Stomach (tissue), 8 donors: ENCODE measurements at regions not wholly inside any gene's neighbourhood (a gene's known extent, or its start where the extent isn't known, plus 50 kb on each side); places are given as distances from the start of the nearest gene placed in this dataset.

Source experiments
- DNase-seq, 2 donors: peaks; one replicate each; pipeline versions ENCODE4 v3.0.0 to v3.0.0-alpha.2; 2013 to 2019
- H3K27ac ChIP-seq, 5 donors: fragments of 200-600 bp in 4 of 5; sonication (generic) in 4 of 5; one replicate each; pipeline ENCODE4 v1.5.1; 2013 to 2019; ENCODE audit warnings: mild to moderate bottlenecking in 1 of 5, moderate library complexity in 1 of 5
- H3K27me3 ChIP-seq, 3 donors: fragments of 200-600 bp; sonication (generic); one replicate each; pipeline ENCODE4 v1.5.1; 2017 to 2019; ENCODE audit warnings: mixed run types in 1 of 3
- H3K36me3 ChIP-seq, 4 donors: fragments of 200-600 bp; sonication (generic); 1 replicate in 3 of 4; 2 replicates in 1 of 4; pipeline ENCODE4 v1.5.1; 2016 to 2019
- H3K4me1 ChIP-seq, 4 donors: fragments of 200-600 bp; sonication (generic); one replicate each; pipeline ENCODE4 v1.5.1; 2016 to 2019
- H3K4me3 ChIP-seq, 4 donors: fragments of 200-600 bp; sonication (generic) in 3 of 4; one replicate each; pipeline ENCODE4 v1.5.1; 2016 to 2019; ENCODE audit warnings: mild to moderate bottlenecking in 1 of 4
- H3K9me3 ChIP-seq, 4 donors: fragments of 200-600 bp; sonication (generic); one replicate each; pipeline ENCODE4 v1.5.1; 2016 to 2019
- EP300 ChIP-seq: sonication (generic); formaldehyde crosslinking; IDR thresholded peaks from one replicate; pipeline ENCODE4 v1.6.1; 2017; ENCODE audit warnings: antibody characterized with exemption
- POLR2A ChIP-seq, 4 donors: fragments of 450-650 bp; IDR thresholded peaks; one replicate each; pipeline ENCODE4 v1.6.1; 2016; ENCODE audit warnings: antibody characterized with exemption in 4 of 4, control low read depth in 2 of 4, mild to moderate bottlenecking in 1 of 4, moderate library complexity in 1 of 4
- POLR2AphosphoS5 ChIP-seq, 3 donors: sonication (generic); formaldehyde crosslinking; IDR thresholded peaks; one replicate each; pipeline ENCODE4 v1.6.1; 2016; ENCODE audit warnings: antibody characterized with exemption in 3 of 3
- WGBS, 5 donors: extraction: QIAGEN DNeasy Blood & Tissue Kit in 3 of 5; methylation state at CpG; one replicate each; pipeline versions ENCODE4 v1.1.5 to v1.1.7; 2013 to 2018; 5-methylcytosine and 5-hydroxymethylcytosine counted together
- intact Hi-C: fragments of 100-400 bp; cut with DNase I; formaldehyde crosslinking; loops from one replicate; pipeline ENCODE4 v1.15.1; 2023; ENCODE audit warnings: low total_unique reads
- TF ChIP-seq, protein P1 (sequence below), 7 experiments: fragments of 450-650 bp in 4 of 7; fragments of 200-600 bp in 3 of 7; sonication (generic) in 3 of 7; IDR thresholded peaks; one replicate each; pipeline ENCODE4 v1.5.1; 2016 to 2019; ENCODE audit warnings: antibody characterized with exemption in 7 of 7, control low read depth in 2 of 7, mild to moderate bottlenecking in 1 of 7
- donor health status: healthy with polysubstance abuse.
- donor health status: Bipolar disorder and iron deficiency.
- donor health status: healthy.

DNA sequence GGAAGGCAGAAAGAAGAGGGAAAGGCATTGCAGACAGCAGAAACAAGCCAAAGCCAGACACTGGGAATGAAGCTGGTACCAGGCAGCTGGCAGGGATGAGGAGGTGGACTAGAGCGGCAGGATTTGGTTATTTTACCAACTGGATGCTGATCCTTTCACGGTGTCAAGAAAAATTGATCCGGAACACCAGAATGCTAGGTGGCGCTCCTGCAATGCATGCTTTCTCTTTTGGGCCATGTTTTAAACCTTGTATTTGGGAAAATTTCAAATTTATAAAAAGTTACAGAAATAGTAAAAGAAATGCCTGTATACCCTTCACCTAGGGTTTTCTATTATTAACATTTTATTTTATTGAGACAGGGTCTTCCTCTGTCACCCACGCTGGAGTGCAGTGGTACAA, 224.7 kb downstream of the SOX9 start:
- DNase-seq: no peak
- no peak for TF ChIP-seq POLR2A (IDR thresholded peaks at IDR 0.05)
- TF ChIP-seq EP300: no peak
- no peak for TF ChIP-seq POLR2AphosphoS5 (IDR thresholded peaks at IDR 0.05)
- TF ChIP-seq, protein P1, sequence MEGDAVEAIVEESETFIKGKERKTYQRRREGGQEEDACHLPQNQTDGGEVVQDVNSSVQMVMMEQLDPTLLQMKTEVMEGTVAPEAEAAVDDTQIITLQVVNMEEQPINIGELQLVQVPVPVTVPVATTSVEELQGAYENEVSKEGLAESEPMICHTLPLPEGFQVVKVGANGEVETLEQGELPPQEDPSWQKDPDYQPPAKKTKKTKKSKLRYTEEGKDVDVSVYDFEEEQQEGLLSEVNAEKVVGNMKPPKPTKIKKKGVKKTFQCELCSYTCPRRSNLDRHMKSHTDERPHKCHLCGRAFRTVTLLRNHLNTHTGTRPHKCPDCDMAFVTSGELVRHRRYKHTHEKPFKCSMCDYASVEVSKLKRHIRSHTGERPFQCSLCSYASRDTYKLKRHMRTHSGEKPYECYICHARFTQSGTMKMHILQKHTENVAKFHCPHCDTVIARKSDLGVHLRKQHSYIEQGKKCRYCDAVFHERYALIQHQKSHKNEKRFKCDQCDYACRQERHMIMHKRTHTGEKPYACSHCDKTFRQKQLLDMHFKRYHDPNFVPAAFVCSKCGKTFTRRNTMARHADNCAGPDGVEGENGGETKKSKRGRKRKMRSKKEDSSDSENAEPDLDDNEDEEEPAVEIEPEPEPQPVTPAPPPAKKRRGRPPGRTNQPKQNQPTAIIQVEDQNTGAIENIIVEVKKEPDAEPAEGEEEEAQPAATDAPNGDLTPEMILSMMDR (IDR thresholded peaks at IDR 0.05): no peak
- intact Hi-C loops: no loop called here
- Histone ChIP-seq H3K4me1 (no peaks in the 10 kb centered on the region), H3K36me3 (no peaks in the 10 kb centered on the region), H3K27me3 (no peaks in the 10 kb centered on the region), H3K4me3 (no peak overlapping the region), H3K9me3 (no peaks in the 10 kb centered on the region), H3K27ac (no peak overlapping the region)
- WGBS, 5 donors: 88 to 97% (median 94%) methylated on average over 5 of the region's 5 CpGs

DNA sequence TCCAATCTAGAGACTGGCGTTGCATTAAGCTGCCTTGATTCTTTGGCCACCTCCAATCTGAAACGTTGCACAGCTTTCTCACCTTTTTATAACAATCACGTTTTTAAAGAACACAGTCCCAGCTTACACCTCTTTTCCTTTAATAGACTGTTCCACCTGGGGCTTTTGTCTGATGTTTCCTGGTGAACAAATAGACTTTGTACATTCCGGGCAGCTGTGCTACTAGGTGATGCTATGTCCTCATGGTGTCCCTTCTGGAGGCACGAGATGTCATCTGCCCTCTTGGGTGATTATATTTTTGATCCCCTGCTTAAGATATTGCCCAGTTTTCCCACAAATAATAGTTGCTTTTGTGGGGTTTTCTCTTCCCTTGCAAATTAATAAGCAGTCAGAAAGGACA, 225.5 kb downstream of the SOX9 start:
- Histone ChIP-seq H3K27me3 (no peaks in the 10 kb centered on the region), H3K9me3 (no peaks in the 10 kb centered on the region), H3K27ac (no peak overlapping the region), H3K4me1 (no peaks in the 10 kb centered on the region), H3K36me3 (no peaks in the 10 kb centered on the region), H3K4me3 (no peak overlapping the region)
- TF ChIP-seq POLR2AphosphoS5 (IDR thresholded peaks at IDR 0.05): no peak
- no peak for TF ChIP-seq POLR2A (IDR thresholded peaks at IDR 0.05)
- TF ChIP-seq, protein P1 (IDR thresholded peaks at IDR 0.05): no peak
- no peak for TF ChIP-seq EP300
- whole genome bisulfite sequencing, 5 donors: 40 to 56% (median 50%) methylated on average over 5 of the region's 5 CpGs
- intact Hi-C loops: no loop called here
- no peak for DNase-seq

DNA sequence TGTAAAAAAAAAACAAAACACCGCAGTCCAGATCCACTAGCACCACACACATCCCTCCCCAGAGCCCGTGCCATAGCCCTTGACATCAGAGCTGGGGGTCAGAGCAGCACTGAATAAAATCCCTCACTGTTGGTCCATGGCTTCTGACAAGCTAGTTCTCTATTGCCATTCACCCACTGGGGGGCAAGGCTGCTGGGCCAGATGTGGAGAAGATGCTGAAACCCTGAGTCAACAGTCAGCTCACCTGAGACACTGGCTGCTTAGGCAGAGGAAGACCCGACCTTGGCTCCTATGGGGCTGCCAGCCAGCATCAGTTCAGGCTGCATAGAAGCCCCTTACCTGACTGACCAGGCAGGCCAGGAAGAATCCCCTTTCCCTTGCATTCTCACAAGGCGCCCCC, 228.2 kb downstream of the SOX9 start:
- no peak overlapping the region for H3K4me3 ChIP-seq
- no peaks in the 10 kb centered on the region for H3K27me3 ChIP-seq
- TF ChIP-seq POLR2A (IDR thresholded peaks at IDR 0.05) (no peak), EP300 (no peak), POLR2AphosphoS5 (IDR thresholded peaks at IDR 0.05) (no peak)
- TF ChIP-seq, protein P1 (IDR thresholded peaks at IDR 0.05): no peak
- no peaks in the 10 kb centered on the region for H3K9me3 ChIP-seq
- no peak overlapping the region for H3K27ac ChIP-seq
- DNase-seq: no peak
- H3K36me3 ChIP-seq: no peaks in the 10 kb centered on the region
- WGBS, 5 donors: 71 to 92% (median 81%) methylated on average over 4 of the region's 4 CpGs
- peaks cover 13 to 22% (median 17%) of the 10 kb centered on the region in 4 donors for H3K4me1 ChIP-seq
- intact Hi-C loops: no loop called here

DNA sequence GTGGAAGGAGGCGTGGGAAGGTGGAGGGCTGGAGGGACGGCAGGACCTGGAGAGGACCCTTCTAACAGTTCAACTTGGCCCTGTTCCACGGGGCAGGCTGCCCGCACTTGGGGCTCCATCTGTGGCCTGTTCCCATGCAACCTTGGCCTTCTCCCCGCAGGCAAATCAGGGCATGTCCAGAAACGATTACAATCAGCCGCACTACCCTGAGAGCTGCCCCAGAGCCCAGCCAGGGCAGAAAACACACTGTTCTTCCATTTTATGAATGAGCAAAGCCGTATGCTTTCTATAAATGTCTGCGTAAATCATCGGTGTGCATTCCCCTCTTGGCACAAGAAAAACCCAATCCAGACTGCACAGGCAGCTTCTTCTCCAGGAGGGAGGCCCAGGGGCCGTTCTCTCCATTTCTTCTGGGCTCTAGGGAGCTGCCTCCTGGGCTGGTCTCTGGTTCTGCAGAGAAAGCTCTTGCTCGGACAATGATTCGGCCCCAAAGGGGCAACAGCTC, 228.7 kb downstream of the SOX9 start:
- Histone ChIP-seq H3K9me3 (no peaks in the 10 kb centered on the region), H3K4me3 (no peak overlapping the region), H3K27me3 (no peaks in the 10 kb centered on the region), H3K27ac (no peak overlapping the region), H3K36me3 (no peaks in the 10 kb centered on the region), H3K4me1 (peaks cover 13 to 25% (median 17%) of the 10 kb centered on the region in 4 donors)
- peak in 1 of 2 donors; percentile 26 for DNase-seq
- TF ChIP-seq EP300 (no peak), POLR2AphosphoS5 (IDR thresholded peaks at IDR 0.05) (no peak)
- TF ChIP-seq, protein P1 (IDR thresholded peaks at IDR 0.05): no peak
- 78 to 85% (median 82%) methylated on average over 13 of the region's 13 CpGs for WGBS, 5 donors
- intact Hi-C loops: no loop called here
